ENCODE measurements at regions not wholly inside any gene's neighbourhood (a gene's known extent, or its start where the extent isn't known, plus 50 kb on each side); places are given as distances from the start of the nearest gene placed in this dataset.

GRCh38 chr3:146896711-146897110 is 291.6 kb upstream of the PLSCR5 start:
- no peak for DNase-seq

GRCh38 chr3:146895026-146895749 is 290.0 kb upstream of the PLSCR5 start:
- DNase-seq: peak; percentile 23

GRCh38 chr3:146894406-146894805 is 289.3 kb upstream of the PLSCR5 start:
- DNase-seq: no peak

GRCh38 chr3:146892041-146892440 is 286.9 kb upstream of the PLSCR5 start:
- no peak for DNase-seq

GRCh38 chr3:146889626-146890025 is 284.5 kb upstream of the PLSCR5 start:
- no peak for DNase-seq

GRCh38 chr3:146888176-146888575 is 283.0 kb upstream of the PLSCR5 start:
- no peak for DNase-seq

GRCh38 chr3:146884721-146885120 is 279.6 kb upstream of the PLSCR5 start:
- DNase-seq: no peak

GRCh38 chr3:146884296-146884695 is 279.1 kb upstream of the PLSCR5 start:
- DNase-seq: no peak

- no peak for DNase-seq
Observed at GRCh38 chr3:146883288-146883687, 278.1 kb upstream of the PLSCR5 start.

GRCh38 chr3:146881966-146882760 is 277.0 kb upstream of the PLSCR5 start:
- no peak for DNase-seq

GRCh38 chr3:146881356-146881755 is 276.2 kb upstream of the PLSCR5 start:
- no peak for DNase-seq

GRCh38 chr3:146873748-146874147 is 268.6 kb upstream of the PLSCR5 start:
- no peak for DNase-seq

- no peak for DNase-seq
Observed at GRCh38 chr3:146865175-146865755, 260.1 kb upstream of the PLSCR5 start.

GRCh38 chr3:146861262-146861661 is 256.1 kb upstream of the PLSCR5 start:
- DNase-seq: no peak

- DNase-seq: no peak
Observed at GRCh38 chr3:146854523-146854922, 249.4 kb upstream of the PLSCR5 start.

GRCh38 chr3:146851665-146852064 is 246.5 kb upstream of the PLSCR5 start:
- no peak for DNase-seq

GRCh38 chr3:146845361-146845760 is 240.2 kb upstream of the PLSCR5 start:
- DNase-seq: no peak

GRCh38 chr3:146843476-146843875 is 238.3 kb upstream of the PLSCR5 start:
- DNase-seq: no peak

- no peak for DNase-seq
Observed at GRCh38 chr3:146839727-146840375, 234.7 kb upstream of the PLSCR5 start.

- DNase-seq: no peak
Observed at GRCh38 chr3:146838221-146838620, 233.1 kb upstream of the PLSCR5 start.

GRCh38 chr3:146834917-146835316 is 229.8 kb upstream of the PLSCR5 start:
- DNase-seq: no peak

GRCh38 chr3:146832857-146833458 is 227.8 kb upstream of the PLSCR5 start:
- no peak for DNase-seq

- no peak for DNase-seq
Observed at GRCh38 chr3:146831659-146832058, 226.5 kb upstream of the PLSCR5 start.
